Activated naive CD4-positive, alpha-beta T cell treated with anti-CD3 and anti-CD28 coated beads, Interleukin-2, amount 50 U/mL, for 72 hours (primary cell): ENCODE measurements at regions not wholly inside any gene's neighbourhood (a gene's known extent, or its start where the extent isn't known, plus 50 kb on each side); places are given as distances from the start of the nearest gene placed in this dataset.
"Not testable (repeated sequence)": the region's sequence is repeated elsewhere in the genome, so short reads cannot be mapped to it uniquely, and the experiment has no call there.

ENCODE experiments used
- ATAC-seq, 2 donors: fragments of 150-1000 bp; cut with Tn5 transposase; 2 replicates each; pipeline ENCODE4 v1.10.0; 2021; ENCODE audit warnings: mild to moderate bottlenecking in 2 of 2, moderate library complexity in 2 of 2
- DNase-seq, 2 donors: peaks; one replicate each; pipeline ENCODE4 v3.0.0; 2021 to 2022; ENCODE audit warnings: low spot score in 2 of 2
- H3K27ac Mint-ChIP-seq, 2 donors: one replicate each; pipeline ENCODE4 v1.8.0; 2022; ENCODE audit warnings: mild to moderate bottlenecking in 2 of 2, mixed read lengths in 2 of 2
- H3K36me3 Mint-ChIP-seq, 2 donors: one replicate each; pipeline ENCODE4 v1.8.0; 2022; ENCODE audit warnings: mixed read lengths in 2 of 2
- H3K9me3 Mint-ChIP-seq, 2 donors: one replicate each; pipeline ENCODE4 v1.8.0; 2022; ENCODE audit warnings: mixed read lengths in 2 of 2

DNA sequence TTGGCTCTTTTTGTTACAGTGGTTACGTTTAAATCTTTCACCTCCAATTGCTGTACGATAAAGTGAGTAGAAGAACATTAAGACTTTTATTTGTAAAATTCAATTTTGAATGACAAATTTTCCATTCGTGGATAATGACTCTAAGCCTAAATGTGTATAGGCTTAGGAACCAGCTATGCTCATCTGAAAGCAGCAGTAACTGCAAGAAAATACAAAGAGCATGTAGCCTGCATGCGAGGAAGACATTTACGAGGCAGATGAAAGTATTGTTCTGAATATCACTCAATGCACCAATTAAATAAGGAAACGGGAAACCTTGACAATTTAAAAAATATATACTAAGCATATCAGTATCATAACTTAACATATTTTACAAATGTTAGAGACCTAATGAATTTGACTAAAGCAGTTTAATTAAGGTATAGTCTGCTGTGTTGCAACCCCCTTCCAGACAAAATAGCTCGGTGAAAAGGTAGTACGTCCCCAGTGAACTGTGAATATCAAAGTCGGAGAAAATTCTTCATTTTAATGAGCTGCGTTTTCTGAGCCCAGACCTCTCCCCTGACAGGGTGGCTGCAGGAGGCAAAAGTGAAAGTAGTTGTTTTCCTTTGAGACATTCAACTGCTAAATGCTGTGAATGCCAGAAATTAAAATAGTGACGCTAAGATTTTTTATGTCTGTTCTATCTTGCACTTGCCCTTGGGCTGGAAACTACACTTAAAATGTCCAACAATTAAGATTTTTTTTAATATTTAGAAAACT lies 1236.5 kb upstream of the TENM3 start:
- peaks cover 0 to 10% of the 10 kb centered on the region in 2 donors for H3K36me3 Mint-ChIP-seq
- no peak overlapping the region for H3K27ac Mint-ChIP-seq
- DNase-seq (no peak), ATAC-seq (no peak)
- peaks cover 15 to 17% of the 10 kb centered on the region in 2 donors for H3K9me3 Mint-ChIP-seq

DNA sequence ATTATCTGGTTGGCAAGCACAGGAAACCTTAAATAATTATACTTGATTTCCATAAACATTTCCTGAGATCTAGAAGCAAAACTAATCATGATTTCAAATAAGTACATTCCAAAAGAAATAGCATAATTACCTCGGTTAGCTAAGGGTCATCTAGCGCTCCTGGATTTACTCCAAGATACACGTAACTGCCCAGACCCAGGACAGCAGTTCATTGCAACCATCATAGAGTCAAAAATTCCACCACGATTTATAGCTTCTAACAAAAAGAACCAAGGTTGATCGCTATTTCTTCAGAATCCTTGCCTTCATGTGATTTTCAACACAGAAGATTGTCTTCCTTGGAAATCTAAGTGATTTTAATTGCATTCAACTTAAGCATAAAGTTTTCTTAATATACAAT lies 1235.5 kb upstream of the TENM3 start:
- Mint-ChIP-seq H3K9me3 (peaks cover 18 to 22% of the 10 kb centered on the region in 2 donors), H3K27ac (no peak overlapping the region), H3K36me3 (peaks cover 0 to 15% of the 10 kb centered on the region in 2 donors)
- ATAC-seq (no peak), DNase-seq (no peak)

DNA sequence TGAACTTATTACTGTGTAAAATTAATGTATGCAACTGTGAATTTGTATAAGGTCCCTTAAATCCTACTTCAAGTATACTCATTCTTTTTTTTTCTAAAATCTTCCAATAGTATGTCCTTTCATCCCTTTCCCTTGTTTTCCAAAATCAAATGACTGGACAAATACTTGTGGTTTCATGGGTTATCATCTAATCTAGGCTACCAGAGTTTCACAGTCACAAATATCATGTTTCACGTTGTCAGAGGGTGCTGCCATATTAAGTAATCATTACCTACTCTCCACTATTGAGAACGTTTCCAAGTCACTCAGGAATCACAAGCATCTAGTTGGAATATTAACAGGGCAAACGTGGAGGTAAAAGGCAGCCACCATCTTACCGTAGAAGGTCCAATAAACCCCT lies 1235.0 kb upstream of the TENM3 start:
- Mint-ChIP-seq H3K27ac (no peak overlapping the region), H3K9me3 (peaks cover 22 to 27% of the 10 kb centered on the region in 2 donors), H3K36me3 (peaks cover 0 to 18% of the 10 kb centered on the region in 2 donors)
- DNase-seq (no peak), ATAC-seq (no peak)

DNA sequence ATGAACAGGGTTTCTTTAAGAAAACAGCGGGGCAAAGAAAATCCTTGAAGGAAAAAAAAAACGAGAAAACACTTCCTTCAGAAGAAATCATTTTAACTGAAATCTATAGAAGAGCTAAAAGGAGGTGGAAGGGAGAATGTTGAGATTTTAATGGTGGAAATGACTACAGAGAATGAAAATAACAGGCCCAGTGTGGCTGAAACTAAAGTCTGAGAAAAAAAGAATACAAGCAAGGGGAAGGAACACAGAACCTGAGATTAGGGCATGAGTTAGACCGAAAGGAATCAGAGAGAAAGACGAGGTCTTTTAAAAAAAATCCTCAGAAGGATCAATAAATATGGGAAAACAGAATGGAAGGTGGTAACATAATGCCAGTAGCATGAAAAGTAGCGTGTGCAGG lies 1230.0 kb upstream of the TENM3 start:
- Mint-ChIP-seq H3K9me3 (peaks cover 21 to 26% of the 10 kb centered on the region in 2 donors), H3K27ac (no peak overlapping the region), H3K36me3 (peaks cover 0 to 21% of the 10 kb centered on the region in 2 donors)
- DNase-seq (no peak), ATAC-seq (no peak)

DNA sequence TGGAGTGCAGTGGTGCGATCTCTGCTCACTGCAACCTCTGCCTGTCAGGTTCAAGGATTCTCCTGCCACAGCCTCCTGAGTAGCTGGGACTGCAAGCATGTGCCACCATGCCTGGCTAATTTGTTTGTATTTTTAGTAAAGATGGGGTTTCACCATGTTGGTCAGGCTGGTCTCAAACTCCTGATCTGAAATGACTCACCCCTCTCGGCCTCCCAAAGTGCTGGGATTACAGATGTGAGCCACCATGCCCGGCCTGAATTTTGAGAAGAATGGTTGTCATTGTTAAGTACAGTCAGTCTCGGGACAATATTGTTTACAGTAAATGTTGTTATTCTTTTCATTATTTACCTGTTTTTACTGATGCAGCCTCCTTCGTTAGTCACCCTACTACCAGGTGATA lies 1226.2 kb upstream of the TENM3 start:
- ATAC-seq (no peak), DNase-seq (no peak)
- Mint-ChIP-seq H3K9me3 (peaks cover 27 to 32% of the 10 kb centered on the region in 2 donors), H3K36me3 (peaks cover 0 to 16% of the 10 kb centered on the region in 2 donors), H3K27ac (no peak overlapping the region)

DNA sequence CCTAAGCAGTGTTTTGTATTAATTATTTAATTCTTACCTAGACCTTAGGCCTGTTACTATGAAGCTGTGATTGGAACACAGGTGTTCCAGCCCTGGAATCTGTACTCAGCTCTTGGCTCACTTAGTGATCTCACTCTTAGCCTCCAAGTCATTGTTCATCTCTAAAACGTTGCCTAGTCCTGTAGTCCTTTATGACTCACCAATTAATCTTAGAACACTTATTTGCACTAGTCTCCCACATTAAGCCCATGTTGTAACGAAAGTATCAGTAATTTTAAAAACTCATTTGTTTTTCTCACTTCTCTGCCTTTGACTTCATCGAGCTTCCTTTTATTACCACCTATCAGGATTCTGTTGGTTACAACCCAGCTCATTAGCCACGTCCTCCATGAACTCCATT lies 1224.7 kb upstream of the TENM3 start:
- ATAC-seq, result no peak
- Mint-ChIP-seq H3K27ac (no peak overlapping the region), H3K36me3 (peaks cover 0 to 11% of the 10 kb centered on the region in 2 donors)

DNA sequence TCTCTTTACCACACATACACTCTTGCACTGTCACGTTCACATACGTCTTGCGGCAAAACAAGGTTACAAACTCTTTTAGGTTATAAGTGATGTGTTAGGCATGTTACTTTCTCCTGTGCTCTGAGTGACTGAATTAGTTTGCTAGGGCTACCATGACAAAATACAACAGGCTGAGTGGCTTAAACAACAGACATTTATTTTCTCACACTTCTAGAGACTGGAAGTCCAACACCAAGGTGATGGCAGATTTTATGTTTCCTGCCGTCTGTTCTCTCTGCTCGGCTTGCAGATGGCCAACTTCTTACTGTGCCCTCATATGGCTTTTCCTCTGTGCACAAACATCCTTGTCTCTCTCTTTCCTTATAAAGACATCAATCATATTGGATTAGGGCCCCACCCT lies 1224.3 kb upstream of the TENM3 start:
- no peak for ATAC-seq
- Mint-ChIP-seq H3K9me3 (peaks cover 19 to 28% of the 10 kb centered on the region in 2 donors), H3K36me3 (peaks cover 0 to 6% of the 10 kb centered on the region in 2 donors), H3K27ac (no peak overlapping the region)
- DNase-seq, result no peak

More for the DNA sequence above, 1224.7 kb upstream of the TENM3 start:
- H3K9me3 Mint-ChIP-seq, result peaks cover 23 to 32% of the 10 kb centered on the region in 2 donors
- no peak for DNase-seq

DNA sequence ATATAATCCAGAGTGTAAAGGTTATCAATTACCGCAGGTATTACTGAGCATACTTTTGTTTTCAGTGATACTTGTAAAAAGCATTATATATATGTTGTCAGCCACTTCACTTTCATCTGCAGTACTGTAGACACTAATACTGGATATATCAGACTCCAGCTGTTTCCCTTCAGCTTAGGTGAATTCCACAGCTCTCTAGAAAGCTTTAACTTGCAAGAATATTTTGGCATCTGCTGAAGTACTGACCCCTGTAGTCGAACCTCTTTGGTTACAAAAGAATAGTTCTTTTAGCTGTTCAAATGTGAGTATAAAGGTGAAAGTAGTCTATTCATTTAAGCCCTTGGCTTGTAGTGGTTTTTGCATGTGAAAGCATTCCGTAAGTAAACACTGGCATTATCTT lies 1222.7 kb upstream of the TENM3 start:
- DNase-seq, result no peak
- H3K36me3 Mint-ChIP-seq, result peaks cover 0 to 4% of the 10 kb centered on the region in 2 donors
- no peak for ATAC-seq
- H3K9me3 Mint-ChIP-seq, result peaks cover 21 to 31% of the 10 kb centered on the region in 2 donors
- H3K27ac Mint-ChIP-seq, result no peak overlapping the region

DNA sequence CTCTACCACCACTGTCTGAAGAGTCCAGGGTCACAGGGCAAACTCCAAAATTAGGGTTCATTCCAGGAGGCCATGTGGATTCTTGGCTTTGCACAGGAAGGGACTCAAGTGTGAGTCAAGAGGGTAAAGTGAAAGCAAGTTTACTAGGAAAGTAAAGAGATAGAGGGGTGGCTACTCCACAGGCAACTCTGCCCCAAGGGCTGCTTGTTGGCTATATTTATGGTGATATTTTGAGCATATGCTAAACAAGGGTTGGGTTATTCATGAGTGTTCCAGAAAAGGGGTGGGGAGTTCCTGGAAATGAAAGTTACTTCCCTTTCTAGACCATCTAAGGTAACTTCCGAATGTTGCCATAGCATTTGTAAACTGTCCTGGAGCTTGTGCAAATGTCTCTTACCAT lies 1222.0 kb upstream of the TENM3 start:
- Mint-ChIP-seq H3K9me3 (peaks cover 21 to 31% of the 10 kb centered on the region in 2 donors), H3K36me3 (peaks cover 0 to 4% of the 10 kb centered on the region in 2 donors), H3K27ac (no peak overlapping the region)
- DNase-seq (no peak), ATAC-seq (no peak)

DNA sequence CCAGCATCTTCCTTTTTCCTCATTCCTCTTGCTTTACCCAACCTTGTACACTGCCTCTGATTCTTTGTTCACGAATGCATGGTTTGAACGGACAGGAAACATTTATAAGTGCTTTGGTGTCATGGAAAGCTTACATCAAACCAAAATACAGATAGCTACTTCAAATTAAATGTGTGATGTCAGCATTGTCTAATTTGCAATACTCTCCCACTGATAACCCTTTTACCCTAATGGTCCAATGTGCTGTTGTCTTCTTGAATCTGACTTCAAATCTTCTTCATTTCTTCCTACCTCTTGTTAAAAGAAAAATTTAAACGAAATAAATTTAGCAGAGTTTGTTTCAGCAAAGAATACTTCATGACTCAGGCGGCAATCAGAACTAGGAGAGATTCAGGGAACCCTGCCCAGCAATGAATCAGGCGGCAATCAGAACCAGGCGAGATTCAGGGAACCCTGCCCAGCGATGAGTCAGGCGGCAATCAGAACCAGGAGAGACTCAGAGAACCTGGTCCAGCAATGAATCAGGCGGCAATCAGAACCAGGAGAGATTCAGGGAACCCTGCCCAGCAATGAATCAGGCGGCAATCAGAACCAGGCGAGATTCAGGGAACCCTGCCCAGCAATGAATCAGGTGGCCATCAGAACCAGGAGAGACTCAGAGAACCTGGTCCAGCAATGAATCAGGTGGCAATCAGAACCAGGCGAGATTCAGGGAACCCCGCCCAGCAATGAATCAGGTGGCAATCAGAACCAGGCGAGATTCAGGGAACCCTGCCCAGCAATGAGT lies 1212.9 kb upstream of the TENM3 start:
- H3K27ac Mint-ChIP-seq, ATAC-seq, DNase-seq, H3K36me3 Mint-ChIP-seq: not testable (repeated sequence)
- peaks cover 20 to 23% of the 10 kb centered on the region in 2 donors for H3K9me3 Mint-ChIP-seq

DNA sequence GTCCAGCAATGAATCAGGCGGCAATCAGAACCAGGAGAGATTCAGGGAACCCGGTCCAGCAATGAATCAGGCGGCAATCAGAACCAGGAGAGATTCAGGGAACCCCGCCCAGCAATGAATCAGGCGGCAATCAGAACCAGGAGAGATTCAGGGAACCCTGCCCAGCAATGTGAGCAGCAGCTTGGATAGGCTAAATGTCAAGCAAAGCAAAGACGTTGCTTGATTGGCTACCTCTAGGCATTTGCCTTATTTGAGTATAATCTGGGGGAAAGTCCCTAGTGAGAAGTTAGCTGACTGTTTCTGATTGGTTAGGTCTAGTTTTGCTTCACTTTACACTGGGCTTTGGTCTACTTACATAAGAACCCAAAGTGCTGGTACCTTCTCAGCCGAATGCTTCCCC lies 1212.2 kb upstream of the TENM3 start:
- H3K27ac Mint-ChIP-seq, result no peak overlapping the region
- H3K36me3 Mint-ChIP-seq, result no peaks in the 10 kb centered on the region
- DNase-seq (no peak), ATAC-seq (no peak)
- peaks cover 20 to 23% of the 10 kb centered on the region in 2 donors for H3K9me3 Mint-ChIP-seq

DNA sequence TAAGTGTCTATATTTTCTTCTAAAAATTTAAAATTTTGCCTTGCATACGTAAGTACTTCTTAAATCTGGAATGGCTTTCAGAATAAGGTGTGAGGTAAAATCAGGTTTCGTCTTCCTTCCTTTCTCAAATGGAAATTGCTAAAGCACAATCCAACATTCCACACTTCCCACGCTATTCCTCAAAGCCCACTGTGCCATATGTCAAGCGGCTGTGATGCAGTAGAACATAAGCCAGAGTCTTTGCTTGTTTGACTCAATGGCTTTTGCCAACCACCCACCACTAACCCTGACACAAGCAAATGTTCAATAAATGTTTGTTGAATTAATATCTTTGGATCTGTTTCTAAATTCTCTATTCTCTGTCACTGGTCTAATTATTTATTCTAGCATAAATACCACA lies 1199.7 kb upstream of the TENM3 start:
- Mint-ChIP-seq H3K9me3 (peaks cover 6 to 7% of the 10 kb centered on the region in 2 donors), H3K27ac (no peak overlapping the region), H3K36me3 (no peaks in the 10 kb centered on the region)
- ATAC-seq (no peak), DNase-seq (no peak)

DNA sequence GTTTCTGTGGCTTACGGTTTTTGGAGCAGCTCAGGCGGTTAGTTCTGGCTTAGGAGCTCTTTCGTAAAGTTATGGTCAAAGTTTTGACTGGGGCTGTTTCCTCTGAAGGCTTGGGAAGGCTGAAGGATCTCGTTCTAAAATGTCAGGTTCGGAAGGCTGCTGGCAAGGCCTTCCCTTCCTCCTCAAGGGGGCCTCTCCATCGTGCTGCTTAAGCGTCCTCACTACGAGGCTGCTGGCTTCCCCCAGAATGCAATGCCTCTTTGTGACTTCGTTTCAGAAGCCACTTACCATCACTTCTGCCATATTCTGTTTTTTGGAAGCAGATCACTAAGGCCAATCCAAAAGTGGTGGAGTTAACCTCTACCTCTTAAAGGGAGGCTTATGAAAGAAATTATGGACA lies 1196.4 kb upstream of the TENM3 start:
- Mint-ChIP-seq H3K9me3 (peaks cover 5% of the 10 kb centered on the region in 2 donors), H3K27ac (no peak overlapping the region), H3K36me3 (no peaks in the 10 kb centered on the region)
- ATAC-seq (no peak), DNase-seq (no peak)

DNA sequence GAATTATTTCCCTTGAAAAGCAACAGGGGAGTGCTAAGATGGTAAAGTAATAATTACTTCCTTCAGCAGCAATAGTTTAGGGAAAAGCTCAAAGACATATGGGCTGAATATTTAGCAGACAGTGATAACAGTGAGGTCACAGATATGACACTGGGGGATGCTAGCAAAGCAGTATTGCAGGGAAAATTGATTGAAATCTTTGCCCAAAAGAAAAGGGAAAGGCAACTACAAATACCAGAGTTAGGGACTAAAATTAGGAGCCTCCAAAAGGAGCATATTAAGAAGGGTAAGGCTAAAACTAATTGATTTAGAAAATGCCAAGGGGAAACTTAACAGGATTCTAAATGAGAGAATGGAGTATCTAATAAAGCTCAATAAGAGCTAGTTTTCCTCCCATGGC lies 1191.3 kb upstream of the TENM3 start:
- no peak for DNase-seq
- no peaks in the 10 kb centered on the region for H3K36me3 Mint-ChIP-seq
- no peak overlapping the region for H3K27ac Mint-ChIP-seq
- peaks cover 5 to 8% of the 10 kb centered on the region in 2 donors for H3K9me3 Mint-ChIP-seq
- ATAC-seq, result no peak

DNA sequence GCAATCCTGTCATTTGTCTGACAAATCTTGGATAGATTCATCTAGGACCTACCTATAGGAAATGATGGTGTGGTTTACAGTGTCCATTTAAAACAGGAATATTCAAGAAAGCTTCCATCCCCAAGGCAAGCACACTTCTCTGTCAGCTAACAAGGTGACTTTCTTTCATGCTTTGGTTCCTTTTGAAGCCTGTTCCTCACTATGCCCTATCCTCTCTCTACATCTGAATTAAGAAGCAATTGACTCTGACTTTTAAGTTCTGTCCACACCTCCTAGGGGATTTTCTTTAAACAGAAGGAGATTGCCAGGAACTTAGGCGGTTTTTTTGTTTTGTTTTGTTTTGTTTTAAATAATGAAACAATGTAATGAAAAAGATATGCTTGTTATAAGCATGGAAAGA lies 1181.4 kb upstream of the TENM3 start:
- Mint-ChIP-seq H3K27ac (no peak overlapping the region), H3K9me3 (peaks cover 5 to 15% of the 10 kb centered on the region in 2 donors), H3K36me3 (no peaks in the 10 kb centered on the region)
- ATAC-seq (no peak), DNase-seq (no peak)

DNA sequence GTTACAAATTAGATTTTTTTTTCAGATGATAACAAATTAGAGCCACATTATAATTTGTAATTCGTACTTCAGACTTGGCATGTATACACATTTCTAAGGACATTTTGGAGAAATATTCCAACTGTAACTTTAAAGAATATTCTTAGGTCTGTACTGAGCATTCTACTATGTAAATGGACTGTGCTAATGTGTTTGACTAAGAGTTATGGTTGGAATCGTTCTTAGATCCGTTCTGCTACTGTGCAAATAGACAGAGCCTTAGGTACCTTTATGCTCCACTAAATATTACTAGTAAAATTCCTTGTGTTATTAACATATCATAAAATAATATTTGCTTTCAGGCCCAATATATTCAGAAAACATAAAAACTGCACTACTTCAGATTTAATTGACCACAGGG lies 1180.0 kb upstream of the TENM3 start:
- Mint-ChIP-seq H3K27ac (no peak overlapping the region), H3K9me3 (peaks cover 8 to 12% of the 10 kb centered on the region in 2 donors), H3K36me3 (no peaks in the 10 kb centered on the region)
- DNase-seq (no peak), ATAC-seq (no peak)

DNA sequence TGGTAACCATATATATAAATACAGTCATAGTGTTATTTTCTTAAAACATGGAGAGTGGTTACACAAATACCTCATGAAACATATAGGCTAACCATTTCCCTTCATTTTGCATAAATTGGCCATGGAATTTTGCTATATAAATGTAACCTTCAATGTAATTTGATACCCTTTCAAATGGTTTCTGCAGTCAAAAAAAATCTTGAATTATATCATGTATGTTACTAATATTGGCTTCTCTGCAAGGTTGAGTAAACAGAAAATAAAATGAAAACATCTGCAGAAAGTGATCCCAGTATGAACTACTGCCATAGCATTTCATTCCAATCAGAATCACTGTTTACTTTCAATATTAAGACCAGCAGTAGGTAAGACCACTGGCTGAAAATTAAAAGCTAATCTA lies 1165.9 kb upstream of the TENM3 start:
- no peak for ATAC-seq
- Mint-ChIP-seq H3K9me3 (no peaks in the 10 kb centered on the region), H3K36me3 (no peaks in the 10 kb centered on the region), H3K27ac (no peak overlapping the region)
- DNase-seq, result no peak
